ENCODE measurements at regions not wholly inside any gene's neighbourhood (a gene's known extent, or its start where the extent isn't known, plus 50 kb on each side); places are given as distances from the start of the nearest gene placed in this dataset.
"Not testable (repeated sequence)": the region's sequence is repeated elsewhere in the genome, so short reads cannot be mapped to it uniquely, and the experiment has no call there.

GRCh38 chr1:239098400-239099037 is 287.8 kb upstream of the CHRM3 start:
- H3K4me1 ChIP-seq: no peaks in the 10 kb centered on the region
- H3K9me3 ChIP-seq: no peaks in the 10 kb centered on the region
- H3K27ac ChIP-seq: no peak overlapping the region
- no peaks in the 10 kb centered on the region for H3K27me3 ChIP-seq
- no peaks in the 10 kb centered on the region for H3K36me3 ChIP-seq
- no peak for DNase-seq
- TF ChIP-seq POLR2A (IDR thresholded peaks at IDR 0.05): no peak
- TF ChIP-seq, protein P1, sequence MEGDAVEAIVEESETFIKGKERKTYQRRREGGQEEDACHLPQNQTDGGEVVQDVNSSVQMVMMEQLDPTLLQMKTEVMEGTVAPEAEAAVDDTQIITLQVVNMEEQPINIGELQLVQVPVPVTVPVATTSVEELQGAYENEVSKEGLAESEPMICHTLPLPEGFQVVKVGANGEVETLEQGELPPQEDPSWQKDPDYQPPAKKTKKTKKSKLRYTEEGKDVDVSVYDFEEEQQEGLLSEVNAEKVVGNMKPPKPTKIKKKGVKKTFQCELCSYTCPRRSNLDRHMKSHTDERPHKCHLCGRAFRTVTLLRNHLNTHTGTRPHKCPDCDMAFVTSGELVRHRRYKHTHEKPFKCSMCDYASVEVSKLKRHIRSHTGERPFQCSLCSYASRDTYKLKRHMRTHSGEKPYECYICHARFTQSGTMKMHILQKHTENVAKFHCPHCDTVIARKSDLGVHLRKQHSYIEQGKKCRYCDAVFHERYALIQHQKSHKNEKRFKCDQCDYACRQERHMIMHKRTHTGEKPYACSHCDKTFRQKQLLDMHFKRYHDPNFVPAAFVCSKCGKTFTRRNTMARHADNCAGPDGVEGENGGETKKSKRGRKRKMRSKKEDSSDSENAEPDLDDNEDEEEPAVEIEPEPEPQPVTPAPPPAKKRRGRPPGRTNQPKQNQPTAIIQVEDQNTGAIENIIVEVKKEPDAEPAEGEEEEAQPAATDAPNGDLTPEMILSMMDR (IDR thresholded peaks at IDR 0.05): no peak
- WGBS, 2 donors: 75 to 90% methylated on average over 7 of the region's 7 CpGs
- H3K4me3 ChIP-seq (replicated peaks in 1 of 3): no peak overlapping the region
- intact Hi-C loops (cut with DNase I): no loop called here

DNA sequence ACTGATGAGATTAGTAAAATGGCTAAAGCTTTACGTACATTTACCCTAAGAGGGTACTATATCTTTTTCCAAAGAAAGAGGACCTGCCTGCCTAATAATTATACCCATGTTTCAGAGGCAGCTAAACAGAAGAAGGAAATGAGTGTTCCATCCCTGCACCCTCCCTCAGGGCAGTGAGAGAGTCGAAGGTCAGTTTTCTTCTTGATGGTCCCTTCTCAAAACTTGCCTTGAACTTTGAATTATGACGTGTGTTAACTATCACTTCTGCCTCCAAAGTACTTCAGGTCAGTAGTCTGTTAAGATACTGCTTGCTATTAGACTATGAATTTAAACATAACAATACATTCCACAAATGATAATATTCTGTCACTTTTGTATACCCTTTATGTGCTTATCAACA is 294.8 kb upstream of the CHRM3 start:
- Histone ChIP-seq H3K4me3 (replicated peaks in 1 of 3) (no peak overlapping the region), H3K9me3 (no peaks in the 10 kb centered on the region), H3K4me1 (no peaks in the 10 kb centered on the region), H3K36me3 (no peaks in the 10 kb centered on the region), H3K27me3 (no peaks in the 10 kb centered on the region), H3K27ac (no peak overlapping the region)
- WGBS, 2 donors: 74 to 82% methylated on average over 3 of the region's 3 CpGs
- intact Hi-C loops (cut with DNase I): no loop called here
- no peak for TF ChIP-seq POLR2A (IDR thresholded peaks at IDR 0.05)
- TF ChIP-seq, protein P1 (IDR thresholded peaks at IDR 0.05): no peak
- DNase-seq: no peak

DNA sequence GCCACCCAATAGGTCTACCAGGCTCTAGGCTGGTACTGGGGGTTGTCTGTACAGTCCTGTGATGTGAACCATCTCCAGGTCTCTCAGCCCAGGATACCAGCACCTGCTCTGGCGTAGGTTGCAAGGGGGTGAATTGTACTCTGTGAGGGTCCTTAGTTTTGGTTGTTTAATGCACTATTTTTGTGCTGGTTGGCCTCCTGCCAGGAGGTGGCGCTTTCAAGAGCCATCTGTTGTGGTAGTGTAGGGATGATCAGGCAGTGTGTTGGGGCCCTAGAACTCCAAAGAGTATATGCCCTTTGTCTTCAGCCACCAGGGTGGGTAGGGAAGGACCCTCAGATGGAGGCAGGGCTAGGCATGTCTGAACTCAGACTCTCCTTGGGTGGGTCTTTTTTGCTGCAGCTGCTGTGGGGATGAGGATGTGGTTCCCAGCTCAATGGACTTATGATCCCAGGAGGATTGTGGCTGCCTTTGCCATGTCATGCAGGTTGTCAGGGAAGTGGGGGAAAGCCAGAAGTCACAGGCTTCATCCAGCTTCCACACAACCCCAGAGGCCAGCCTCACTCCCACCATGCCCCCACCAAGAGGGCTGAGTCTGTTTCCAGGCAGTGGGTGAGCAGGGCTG is 301.8 kb upstream of the CHRM3 start:
- H3K9me3 ChIP-seq: no peaks in the 10 kb centered on the region
- no peak overlapping the region for H3K27ac ChIP-seq
- no peaks in the 10 kb centered on the region for H3K36me3 ChIP-seq
- no peaks in the 10 kb centered on the region for H3K27me3 ChIP-seq
- no peak for TF ChIP-seq POLR2A (IDR thresholded peaks at IDR 0.05)
- TF ChIP-seq, protein P1 (IDR thresholded peaks at IDR 0.05): no peak
- intact Hi-C loops (cut with DNase I): no loop called here
- DNase-seq: no peak
- WGBS, 2 donors: 92 to 93% methylated on average over 2 of the region's 2 CpGs
- H3K4me1 ChIP-seq: no peaks in the 10 kb centered on the region
- no peak overlapping the region for H3K4me3 ChIP-seq (replicated peaks in 1 of 3)

- intact Hi-C loops (cut with DNase I); H3K4me3 ChIP-seq (replicated peaks in 1 of 3); H3K4me1 ChIP-seq; DNase-seq; H3K27me3 ChIP-seq; H3K9me3 ChIP-seq; H3K27ac ChIP-seq; H3K36me3 ChIP-seq: not testable (repeated sequence)
- 76 to 94% methylated on average over 3 of the region's 3 CpGs for WGBS, 2 donors
These were observed 304.4 kb upstream of the CHRM3 start for GRCh38 chr1:239081947-239082346.

GRCh38 chr1:239067480-239067879 is 318.9 kb upstream of the CHRM3 start:
- H3K4me3 ChIP-seq (replicated peaks in 1 of 3): no peak overlapping the region
- no peak overlapping the region for H3K27ac ChIP-seq
- no peaks in the 10 kb centered on the region for H3K4me1 ChIP-seq
- H3K27me3 ChIP-seq: no peaks in the 10 kb centered on the region
- intact Hi-C loops (cut with DNase I): no loop called here
- TF ChIP-seq, protein P1 (IDR thresholded peaks at IDR 0.05): no peak
- no peak for TF ChIP-seq POLR2A (IDR thresholded peaks at IDR 0.05)
- no peaks in the 10 kb centered on the region for H3K36me3 ChIP-seq
- H3K9me3 ChIP-seq: no peaks in the 10 kb centered on the region
- no peak for DNase-seq
